Activated CD8-positive, alpha-beta T cell treated with anti-CD3 and anti-CD28 coated beads for 36 hours (primary cell): ENCODE measurements at regions not wholly inside any gene's neighbourhood (a gene's known extent, or its start where the extent isn't known, plus 50 kb on each side); places are given as distances from the start of the nearest gene placed in this dataset.

ENCODE experiments used
- ATAC-seq: fragments of 200-7000 bp; cut with Tn5 transposase; one replicate; pipeline ENCODE4 v1.10.0; 2021; ENCODE audit warnings: mild to moderate bottlenecking, moderate library complexity
- CTCF ChIA-PET: fragments of 350-600 bp; sonication (Branson Sonifier 250); formaldehyde crosslinking; loops from one replicate; lab custom pipeline; 2021; ENCODE audit warnings: antibody characterized with exemption; lab: Charles Lee
- POLR2A ChIA-PET: fragments of 350-600 bp; sonication (Branson Sonifier 250); formaldehyde crosslinking; loops from one replicate; lab custom pipeline; 2021; ENCODE audit warnings: antibody characterized with exemption; lab: Charles Lee
- DNase-seq: peaks from one replicate; pipeline ENCODE4 v3.0.0-alpha.2; 2020
- H3K27ac Mint-ChIP-seq: one replicate; pipeline ENCODE4 v1.8.0; 2021; ENCODE audit warnings: mild to moderate bottlenecking, mixed read lengths
- H3K27me3 Mint-ChIP-seq: one replicate; pipeline ENCODE4 v1.8.0; 2021; ENCODE audit warnings: mixed read lengths
- H3K36me3 Mint-ChIP-seq: one replicate; pipeline ENCODE4 v1.8.0; 2021; ENCODE audit warnings: low read depth, mixed read lengths
- H3K4me1 Mint-ChIP-seq: one replicate; pipeline ENCODE4 v1.8.0; 2021; ENCODE audit warnings: low read depth, mixed read lengths
- H3K4me3 Mint-ChIP-seq: one replicate; pipeline ENCODE4 v1.8.0; 2021; ENCODE audit warnings: mild to moderate bottlenecking, moderate library complexity, mixed read lengths
- H3K9me3 Mint-ChIP-seq: one replicate; pipeline ENCODE4 v1.8.0; 2021; ENCODE audit warnings: mixed read lengths
- intact Hi-C: fragments of 100-400 bp; cut with micrococcal nuclease; formaldehyde crosslinking; loops from one replicate; pipeline ENCODE4 v1.10.0; 2022
- TF ChIP-seq, protein P1 (sequence below): fragments of 200-600 bp; IDR thresholded peaks from one replicate; pipeline ENCODE4 v1.8.0; 2022; ENCODE audit warnings: antibody characterized with exemption, mild to moderate bottlenecking

DNA sequence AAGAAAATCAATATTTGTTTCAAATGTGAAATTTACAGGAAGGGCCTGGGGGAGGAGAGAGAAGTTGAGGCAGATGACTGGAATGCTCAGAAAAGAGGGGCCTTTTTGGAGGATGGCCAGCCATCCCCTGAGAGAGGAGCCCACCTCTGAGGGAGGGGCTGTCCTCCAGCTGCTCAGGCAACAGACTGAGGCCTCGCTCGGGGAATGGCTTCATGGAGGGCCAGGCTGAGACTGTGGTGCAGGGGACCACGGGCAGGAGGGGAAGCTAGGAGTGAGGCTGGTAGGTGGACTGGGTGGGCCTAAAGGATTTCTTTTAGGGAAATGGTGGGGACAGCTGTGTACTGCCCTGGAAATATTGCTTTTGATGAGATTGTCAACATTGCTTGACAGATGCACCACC is 73.5 kb upstream of the CADM1 start:
- intact Hi-C loops: no loop called here

DNA sequence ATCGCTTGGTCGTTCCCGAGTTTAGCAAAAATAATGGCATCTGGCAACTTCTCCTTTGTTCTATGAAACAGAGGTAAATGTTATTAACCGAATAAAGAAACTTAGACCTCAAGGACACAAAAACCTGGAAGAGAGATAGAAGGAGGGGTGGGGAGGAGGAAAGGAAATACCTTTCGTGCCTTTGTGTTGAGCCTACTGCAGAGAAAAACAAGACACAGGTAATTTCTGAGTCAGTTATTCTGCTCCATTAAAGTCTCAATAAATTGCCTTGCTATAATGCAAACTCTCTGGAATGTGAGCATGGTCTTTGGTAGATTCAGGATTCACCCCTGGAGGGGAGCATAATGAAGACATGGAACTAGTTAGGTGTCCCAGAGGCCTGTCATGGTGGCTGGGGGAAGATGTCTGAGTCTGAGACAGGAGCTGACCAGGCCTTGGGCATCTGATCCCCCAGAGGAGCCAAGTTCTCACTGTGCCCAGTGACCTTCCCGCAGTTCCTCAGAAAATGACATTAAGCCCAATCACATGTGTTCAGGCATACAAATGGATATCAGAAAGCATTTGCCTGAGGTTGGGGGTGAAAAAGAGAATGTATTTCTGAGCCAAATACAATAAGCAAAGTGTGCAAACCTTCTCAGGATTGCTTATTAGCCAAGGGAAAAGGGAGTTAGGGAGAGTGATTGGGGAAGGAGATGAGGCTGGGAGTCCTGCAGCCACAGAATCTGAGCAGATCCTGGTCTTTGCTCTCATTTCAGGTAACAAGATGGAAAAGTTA is 72.6 kb upstream of the CADM1 start:
- H3K9me3 Mint-ChIP-seq: no peaks in the 10 kb centered on the region
- H3K27ac Mint-ChIP-seq: no peak overlapping the region
- H3K4me3 Mint-ChIP-seq: no peak overlapping the region
- H3K4me1 Mint-ChIP-seq: no peaks in the 10 kb centered on the region
- peaks cover 2% of the 10 kb centered on the region for H3K27me3 Mint-ChIP-seq
- ATAC-seq: no peak
- POLR2A ChIA-PET: no interaction called here
- DNase-seq: no peak
- TF ChIP-seq, protein P1, sequence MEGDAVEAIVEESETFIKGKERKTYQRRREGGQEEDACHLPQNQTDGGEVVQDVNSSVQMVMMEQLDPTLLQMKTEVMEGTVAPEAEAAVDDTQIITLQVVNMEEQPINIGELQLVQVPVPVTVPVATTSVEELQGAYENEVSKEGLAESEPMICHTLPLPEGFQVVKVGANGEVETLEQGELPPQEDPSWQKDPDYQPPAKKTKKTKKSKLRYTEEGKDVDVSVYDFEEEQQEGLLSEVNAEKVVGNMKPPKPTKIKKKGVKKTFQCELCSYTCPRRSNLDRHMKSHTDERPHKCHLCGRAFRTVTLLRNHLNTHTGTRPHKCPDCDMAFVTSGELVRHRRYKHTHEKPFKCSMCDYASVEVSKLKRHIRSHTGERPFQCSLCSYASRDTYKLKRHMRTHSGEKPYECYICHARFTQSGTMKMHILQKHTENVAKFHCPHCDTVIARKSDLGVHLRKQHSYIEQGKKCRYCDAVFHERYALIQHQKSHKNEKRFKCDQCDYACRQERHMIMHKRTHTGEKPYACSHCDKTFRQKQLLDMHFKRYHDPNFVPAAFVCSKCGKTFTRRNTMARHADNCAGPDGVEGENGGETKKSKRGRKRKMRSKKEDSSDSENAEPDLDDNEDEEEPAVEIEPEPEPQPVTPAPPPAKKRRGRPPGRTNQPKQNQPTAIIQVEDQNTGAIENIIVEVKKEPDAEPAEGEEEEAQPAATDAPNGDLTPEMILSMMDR: no peak
- CTCF ChIA-PET: no interaction called here
- no peaks in the 10 kb centered on the region for H3K36me3 Mint-ChIP-seq
- intact Hi-C loops: no loop called here

More for the DNA sequence above, 73.5 kb upstream of the CADM1 start:
- TF ChIP-seq, protein P1: no peak
- H3K27ac Mint-ChIP-seq: no peak overlapping the region
- ATAC-seq (no peak), DNase-seq (no peak)
- ChIA-PET CTCF (no interaction called here), POLR2A (no interaction called here)
- H3K27me3 Mint-ChIP-seq: no peaks in the 10 kb centered on the region
- H3K4me3 Mint-ChIP-seq: no peak overlapping the region
- no peaks in the 10 kb centered on the region for H3K9me3 Mint-ChIP-seq
- no peaks in the 10 kb centered on the region for H3K36me3 Mint-ChIP-seq
- H3K4me1 Mint-ChIP-seq: no peaks in the 10 kb centered on the region

DNA sequence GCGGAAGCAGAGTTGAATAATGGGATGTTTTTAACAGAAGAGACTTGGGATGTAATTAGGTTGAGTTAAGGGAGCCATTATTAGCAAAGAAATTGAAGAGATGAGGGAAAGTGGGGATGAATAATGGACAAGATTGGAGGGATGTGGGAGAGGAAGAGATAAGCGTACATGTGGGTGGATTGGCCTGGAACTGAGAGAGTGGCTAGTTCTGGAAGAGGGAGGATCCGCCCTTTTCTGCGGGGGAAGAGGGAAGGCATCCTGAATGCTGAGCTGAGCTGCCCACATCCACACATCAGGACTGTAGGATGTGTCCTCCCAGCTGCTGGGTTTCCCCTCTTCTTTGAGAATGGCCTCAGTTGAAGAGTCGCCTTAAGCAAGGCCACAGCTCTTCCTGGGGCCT is 68.3 kb upstream of the CADM1 start:
- Mint-ChIP-seq H3K27ac (no peak overlapping the region), H3K9me3 (no peaks in the 10 kb centered on the region), H3K27me3 (peaks cover 4% of the 10 kb centered on the region), H3K4me3 (no peak overlapping the region), H3K36me3 (no peaks in the 10 kb centered on the region), H3K4me1 (no peaks in the 10 kb centered on the region)
- ChIA-PET CTCF (no interaction called here), POLR2A (no interaction called here)
- DNase-seq: no peak
- TF ChIP-seq, protein P1: no peak
- intact Hi-C loops: no loop called here
- ATAC-seq: no peak

DNA sequence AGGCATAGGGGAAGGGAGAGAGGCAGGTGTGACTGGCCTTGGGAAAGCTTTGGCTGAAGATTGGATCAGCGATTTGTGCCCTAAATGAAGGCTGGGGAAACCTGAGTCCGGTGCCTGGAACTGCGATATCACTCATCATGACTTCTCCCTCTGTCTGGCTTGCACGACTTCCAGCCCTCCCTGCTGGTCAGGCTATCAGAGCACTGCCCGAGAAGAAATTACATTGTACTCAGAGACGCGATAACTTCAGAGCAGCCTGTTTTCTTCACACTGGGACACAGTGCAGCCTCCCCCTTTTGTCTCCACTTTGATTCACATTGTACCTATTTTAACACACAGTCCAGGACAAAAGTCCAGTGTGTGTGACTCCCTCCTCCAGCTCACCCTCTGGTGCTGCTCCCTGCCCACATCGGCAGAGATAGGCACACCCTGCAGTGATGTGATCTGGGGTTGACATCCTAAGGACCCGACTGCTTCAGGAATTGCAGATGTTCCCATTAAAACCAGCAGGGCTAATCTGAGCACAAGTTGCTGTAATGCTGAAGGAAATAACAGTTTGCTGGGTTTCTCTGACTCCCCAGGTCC is 62.1 kb upstream of the CADM1 start:
- Mint-ChIP-seq H3K9me3 (no peaks in the 10 kb centered on the region), H3K4me1 (no peaks in the 10 kb centered on the region), H3K36me3 (no peaks in the 10 kb centered on the region), H3K27ac (no peak overlapping the region), H3K27me3 (peaks cover 3% of the 10 kb centered on the region), H3K4me3 (no peak overlapping the region)
- intact Hi-C loops: no loop called here
- ChIA-PET CTCF (no interaction called here), POLR2A (no interaction called here)
- TF ChIP-seq, protein P1: no peak
- DNase-seq: no peak
- ATAC-seq: no peak

DNA sequence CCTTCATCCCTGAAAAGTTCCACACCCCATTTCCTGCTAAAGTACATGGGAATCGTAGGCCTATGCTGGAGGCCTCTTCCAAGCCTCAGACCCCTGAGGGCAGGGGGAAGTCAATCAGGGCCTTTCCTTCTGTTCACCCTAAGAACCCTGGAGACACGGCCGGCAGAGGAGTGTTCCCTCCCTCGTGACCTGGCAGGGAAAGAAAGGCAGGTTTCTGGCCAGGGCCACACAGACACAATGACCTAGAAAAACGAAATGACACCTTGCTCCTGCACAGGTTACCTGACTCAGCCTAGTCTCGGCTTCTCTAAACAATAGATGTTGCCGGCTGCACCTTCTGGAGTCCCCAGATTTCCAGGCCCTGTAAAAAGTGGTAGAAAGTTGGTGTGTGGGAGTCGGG is 60.6 kb upstream of the CADM1 start:
- ChIA-PET CTCF (no interaction called here), POLR2A (no interaction called here)
- TF ChIP-seq, protein P1: no peak
- H3K4me3 Mint-ChIP-seq: no peak overlapping the region
- DNase-seq (no peak), ATAC-seq (no peak)
- H3K36me3 Mint-ChIP-seq: no peaks in the 10 kb centered on the region
- H3K9me3 Mint-ChIP-seq: no peaks in the 10 kb centered on the region
- intact Hi-C loops: no loop called here
- no peak overlapping the region for H3K27ac Mint-ChIP-seq
- H3K27me3 Mint-ChIP-seq: peaks cover 4% of the 10 kb centered on the region
- H3K4me1 Mint-ChIP-seq: no peaks in the 10 kb centered on the region
